ENCODE measurements at regions not wholly inside any gene's neighbourhood (a gene's known extent, or its start where the extent isn't known, plus 50 kb on each side); places are given as distances from the start of the nearest gene placed in this dataset.

GRCh38 chr10:81145975-81146374, 608.3 kb downstream of the SH2D4B start:
- DNase-seq (ENCODE audit: insufficient read length, low spot score) = no peak
- no peak for TF ChIP-seq CTCF (IDR thresholded peaks at IDR 0.05; ENCODE audit: insufficient read depth, missing control alignments)
- FAIRE-seq = no peak

GRCh38 chr10:81146436-81146835, 608.7 kb downstream of the SH2D4B start:
- no peak for FAIRE-seq

GRCh38 chr10:81152656-81153055, 615.0 kb downstream of the SH2D4B start:
- no peak for FAIRE-seq
- TF ChIP-seq CTCF (IDR thresholded peaks at IDR 0.05; ENCODE audit: insufficient read depth, missing control alignments) = no peak

More at GRCh38 chr10:81146436-81146835, 608.7 kb downstream of the SH2D4B start:
- DNase-seq (ENCODE audit: insufficient read length, low spot score) = no peak
- TF ChIP-seq CTCF (IDR thresholded peaks at IDR 0.05; ENCODE audit: insufficient read depth, missing control alignments) = no peak

GRCh38 chr10:81157681-81158080, 620.0 kb downstream of the SH2D4B start:
- DNase-seq (ENCODE audit: insufficient read length, low spot score) (no peak), FAIRE-seq (no peak)
- no peak for TF ChIP-seq CTCF (IDR thresholded peaks at IDR 0.05; ENCODE audit: insufficient read depth, missing control alignments)

More at GRCh38 chr10:81152656-81153055, 615.0 kb downstream of the SH2D4B start:
- no peak for DNase-seq (ENCODE audit: insufficient read length, low spot score)

GRCh38 chr10:81177651-81178244, 640.0 kb downstream of the SH2D4B start:
- DNase-seq (ENCODE audit: insufficient read length, low spot score) = no peak
- no peak for TF ChIP-seq CTCF (IDR thresholded peaks at IDR 0.05; ENCODE audit: insufficient read depth, missing control alignments)
- no peak for FAIRE-seq

GRCh38 chr10:81179324-81179723, 641.6 kb downstream of the SH2D4B start:
- no peak for FAIRE-seq
- no peak for DNase-seq (ENCODE audit: insufficient read length, low spot score)
- no peak for TF ChIP-seq CTCF (IDR thresholded peaks at IDR 0.05; ENCODE audit: insufficient read depth, missing control alignments)

- FAIRE-seq (no peak), DNase-seq (ENCODE audit: insufficient read length, low spot score) (no peak)
- peak; percentile 47 for TF ChIP-seq CTCF (IDR thresholded peaks at IDR 0.05; ENCODE audit: insufficient read depth, missing control alignments)
Observed at GRCh38 chr10:81179805-81180452, 642.2 kb downstream of the SH2D4B start.

Measured in D721Med (cell line).